AG10803 (cell line): ENCODE measurements at regions not wholly inside any gene's neighbourhood (a gene's known extent, or its start where the extent isn't known, plus 50 kb on each side); places are given as distances from the start of the nearest gene placed in this dataset.

Experiments used
- DNase-seq: peaks from one replicate; pipeline ENCODE4 v3.0.0; 2010; ENCODE audit warnings: low read depth
- H3K4me3 ChIP-seq: 2 replicates; pipeline ENCODE4 v1.5.1; 2011; ENCODE audit warnings: mild to moderate bottlenecking, low read length, control low read depth
- CTCF ChIP-seq: conservative IDR thresholded peaks from 2 replicates; pipeline ENCODE4 v1.5.1; 2011; ENCODE audit warnings: mild to moderate bottlenecking, low read length, control low read depth, inconsistent platforms

GRCh38 chrX:151854726-151855495 is 57.8 kb upstream of the MAGEA4 start:
- no peak for DNase-seq
- no peak overlapping the region for H3K4me3 ChIP-seq
- no peak for TF ChIP-seq CTCF

- no peak for TF ChIP-seq CTCF
- H3K4me3 ChIP-seq: no peak overlapping the region
- DNase-seq: no peak
These were observed 53.2 kb upstream of the MAGEA4 start for GRCh38 chrX:151859481-151859880.

- DNase-seq: no peak
- no peak for TF ChIP-seq CTCF
- no peak overlapping the region for H3K4me3 ChIP-seq
These were observed 51.9 kb upstream of the MAGEA4 start for GRCh38 chrX:151860827-151861226.
